HG03066 (cell line): ENCODE measurements at regions not wholly inside any gene's neighbourhood (a gene's known extent, or its start where the extent isn't known, plus 50 kb on each side); places are given as distances from the start of the nearest gene placed in this dataset.
"Not testable (repeated sequence)": the region's sequence is repeated elsewhere in the genome, so short reads cannot be mapped to it uniquely, and the experiment has no call there.

Source experiments
- ATAC-seq: cut with Tn5 transposase; IDR thresholded peaks from one replicate; pipeline ENCODE4 v1.9.1; 2021; ENCODE audit warnings: low read depth; ENCODE audit not compliant: unreplicated experiment

DNA sequence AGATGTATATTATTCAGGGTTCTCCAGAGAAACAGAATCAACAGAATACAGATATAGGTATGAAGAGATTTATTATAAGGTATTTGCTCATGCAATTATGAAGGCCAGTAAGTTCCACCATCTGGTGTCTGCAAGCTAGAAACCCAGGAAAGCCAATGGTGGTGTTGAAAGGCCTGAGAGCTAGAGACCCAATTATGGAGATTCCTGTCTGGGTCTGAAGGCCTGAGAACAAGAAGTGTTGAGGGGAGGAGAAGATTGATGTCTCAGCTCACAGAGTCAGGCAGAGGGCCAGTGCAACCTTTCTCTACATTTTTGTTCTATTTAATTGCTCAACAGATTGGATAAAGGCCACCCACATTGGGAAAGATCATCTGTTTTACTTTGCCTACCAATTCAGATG is 524.2 kb upstream of the CRIM1 start:
- no peak for ATAC-seq

GRCh38 chr2:35830833-35831232 is 524.7 kb upstream of the CRIM1 start:
- no peak for ATAC-seq

DNA sequence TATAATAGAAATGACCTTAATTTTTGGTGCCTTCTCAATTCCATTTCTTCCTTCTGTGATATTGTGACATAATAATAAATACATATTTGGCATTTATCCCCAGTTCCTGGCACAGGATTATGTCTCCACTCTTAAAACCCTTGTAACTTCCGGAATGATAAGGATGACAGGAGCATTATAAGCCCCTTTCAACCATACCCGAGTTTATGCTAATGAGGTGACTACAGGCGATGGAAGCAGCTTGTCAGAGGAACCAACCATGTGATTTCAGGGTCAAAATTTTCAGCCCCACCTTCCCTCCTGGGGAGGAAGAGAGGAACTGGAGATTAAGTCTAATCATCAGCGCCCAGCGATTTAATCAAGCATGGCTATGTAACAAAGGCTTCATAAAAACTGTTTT is 528.5 kb upstream of the CRIM1 start:
- ATAC-seq = no peak

- no peak for ATAC-seq
These were observed 532.9 kb upstream of the CRIM1 start for GRCh38 chr2:35822716-35823115.

DNA sequence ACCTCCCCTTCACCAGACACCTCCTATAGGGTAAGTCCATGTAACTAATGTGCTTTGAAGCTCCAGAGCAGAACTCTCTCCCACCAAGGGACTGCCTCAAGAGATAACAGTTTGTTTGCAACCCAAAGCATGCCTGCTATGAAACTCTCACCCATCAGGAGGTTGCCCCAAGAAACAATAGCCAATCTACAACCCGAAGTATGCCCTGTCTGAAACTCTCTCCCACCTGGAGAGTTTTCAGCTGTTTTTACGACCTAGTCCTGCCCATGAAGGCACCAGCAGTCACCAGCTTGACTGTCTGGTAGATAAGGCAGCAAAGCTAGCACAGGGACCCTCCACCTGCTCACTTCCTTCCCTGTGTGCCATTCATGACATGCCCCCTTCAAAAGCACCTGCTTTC is 533.9 kb upstream of the CRIM1 start:
- no peak for ATAC-seq

- ATAC-seq = no peak
These were observed 535.2 kb upstream of the CRIM1 start for GRCh38 chr2:35820391-35820790.

DNA sequence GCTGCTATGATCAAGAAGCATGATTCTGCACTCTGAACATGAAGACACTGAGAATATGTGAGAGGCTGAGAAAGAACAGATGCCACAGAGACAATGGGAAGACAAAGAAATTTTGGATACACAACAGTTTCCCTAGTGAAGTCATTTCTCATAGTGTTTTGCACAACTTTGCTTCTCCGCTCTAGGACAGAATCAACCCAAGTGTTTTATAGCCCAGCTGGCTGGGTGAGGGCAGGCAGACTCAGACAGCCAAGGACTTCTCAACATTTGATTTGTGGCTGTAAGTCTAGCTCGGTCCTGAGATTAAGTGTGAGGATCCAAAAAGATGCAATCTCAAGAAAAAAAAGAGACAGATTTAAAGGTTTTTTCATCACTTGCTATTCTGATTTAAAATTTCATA is 536.5 kb upstream of the CRIM1 start:
- no peak for ATAC-seq

- ATAC-seq = not testable (repeated sequence)
These were observed 537.2 kb upstream of the CRIM1 start for GRCh38 chr2:35818359-35818758.

- ATAC-seq = not testable (repeated sequence)
These were observed 541.0 kb upstream of the CRIM1 start for GRCh38 chr2:35814597-35814996.

DNA sequence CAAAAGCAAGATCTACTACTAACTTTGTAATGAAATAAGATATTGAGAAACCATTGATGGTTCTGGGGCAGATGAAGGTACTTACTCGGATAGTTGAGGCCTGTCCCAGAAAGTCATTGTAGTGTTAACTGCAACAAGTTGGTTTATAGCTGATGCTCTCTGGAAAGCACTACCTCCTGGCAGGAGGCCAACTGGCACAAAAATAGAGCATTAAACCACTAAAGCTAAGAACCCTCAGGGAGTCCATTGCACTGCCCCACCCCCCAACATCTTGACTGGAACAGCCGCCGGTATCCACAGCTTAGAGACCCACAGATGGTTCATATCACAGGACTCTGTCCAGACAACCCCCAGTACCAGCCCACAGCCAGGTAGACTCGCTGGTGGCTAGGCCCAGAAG is 552.5 kb upstream of the CRIM1 start:
- no peak for ATAC-seq

GRCh38 chr2:35794796-35795450 is 560.7 kb upstream of the CRIM1 start:
- no peak for ATAC-seq

- no peak for ATAC-seq
These were observed 565.3 kb upstream of the CRIM1 start for GRCh38 chr2:35790292-35790691.

DNA sequence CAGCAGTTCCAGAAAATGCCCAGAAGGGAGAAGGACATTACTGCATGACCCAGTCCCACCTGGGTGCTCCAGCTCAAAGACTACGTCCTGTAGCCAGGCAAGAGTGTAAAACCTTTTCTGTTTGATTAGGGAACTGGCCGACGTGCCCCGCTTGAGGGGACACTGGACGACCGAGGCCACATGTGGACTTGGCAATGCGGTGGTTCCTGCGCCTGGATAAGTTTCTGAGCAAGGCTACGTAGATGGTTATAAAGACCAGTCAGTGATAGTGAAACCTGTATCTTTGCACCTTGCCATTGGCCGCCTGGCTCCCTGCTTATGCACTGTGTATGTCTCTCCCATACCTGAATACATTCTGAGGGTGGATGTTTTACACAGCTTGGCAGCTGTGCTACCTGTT is 567.0 kb upstream of the CRIM1 start:
- no peak for ATAC-seq

GRCh38 chr2:35787302-35788031 is 568.1 kb upstream of the CRIM1 start:
- no peak for ATAC-seq

- ATAC-seq = no peak
These were observed 570.0 kb upstream of the CRIM1 start for GRCh38 chr2:35785564-35785963.

- no peak for ATAC-seq
These were observed 570.8 kb upstream of the CRIM1 start for GRCh38 chr2:35784777-35785176.

- ATAC-seq = no peak
These were observed 571.9 kb upstream of the CRIM1 start for GRCh38 chr2:35783723-35784122.

GRCh38 chr2:35741556-35741955 is 614.0 kb upstream of the CRIM1 start:
- ATAC-seq = no peak

- no peak for ATAC-seq
These were observed 623.9 kb upstream of the CRIM1 start for GRCh38 chr2:35731674-35732073.

GRCh38 chr2:35714883-35715282 is 640.7 kb upstream of the CRIM1 start:
- no peak for ATAC-seq

GRCh38 chr2:35708411-35708923 is 647.1 kb upstream of the CRIM1 start:
- ATAC-seq = no peak

GRCh38 chr2:35688309-35688708 is 667.3 kb upstream of the CRIM1 start:
- no peak for ATAC-seq
